ENCODE measurements at regions not wholly inside any gene's neighbourhood (a gene's known extent, or its start where the extent isn't known, plus 50 kb on each side); places are given as distances from the start of the nearest gene placed in this dataset.

DNA sequence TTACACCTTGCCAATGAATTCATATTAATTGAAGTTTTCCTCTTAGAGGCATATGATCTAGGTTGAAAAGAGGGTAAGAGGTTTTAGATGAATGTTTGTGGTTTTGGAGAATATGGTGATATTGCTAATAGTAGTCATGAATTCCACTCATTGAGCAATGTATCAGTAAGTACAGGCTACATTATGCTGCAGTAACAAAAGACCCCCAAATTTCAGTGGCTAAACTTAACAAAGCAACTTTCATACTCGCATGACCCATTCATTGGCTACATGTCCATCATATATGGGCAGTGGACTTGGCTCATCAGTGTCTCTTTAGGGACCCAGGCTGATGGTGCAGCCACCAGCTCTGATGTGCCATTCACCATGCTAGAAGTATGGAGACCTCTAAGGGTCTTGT, 196.6 kb upstream of the MYL2 start:
- Histone ChIP-seq H2BK5ac (ENCODE audit: low read depth, low read length) (no peak overlapping the region), H3K23me2 (ENCODE audit: low read depth, low read length) (no peaks in the 10 kb centered on the region), H3K14ac (ENCODE audit: insufficient read length) (no peak overlapping the region), H4K8ac (ENCODE audit: extremely low read depth, insufficient read depth, low read length) (no peak overlapping the region), H3K56ac (replicated peaks; ENCODE audit: insufficient read length, low read depth, low read length) (no peak overlapping the region), H4K20me1 (replicated peaks in 1 of 2; ENCODE audit: control insufficient read depth in 1 of 2, insufficient read depth in 2 of 2, low read length in 2 of 2) (no peaks in the 10 kb centered on the region), H3K4me1 (replicated peaks in 1 of 4; ENCODE audit: control insufficient read depth in 3 of 4, insufficient read depth in 4 of 4, low read length in 3 of 4) (peaks cover 0 to 6% (median 4%) of the 10 kb centered on the region in 4 experiments; a peak in 4 of 7 replicates), H4K91ac (replicated peaks; ENCODE audit: insufficient read length, low read length) (no peak overlapping the region), H3K23ac (ENCODE audit: insufficient read length) (no peak overlapping the region), H3K4me2 (ENCODE audit: insufficient read depth in 1 of 2, low read depth in 2 of 2, low read length in 2 of 2) (no peak overlapping the region), H2AK5ac (ENCODE audit: low read depth, low read length) (no peak overlapping the region), H3K4me3 (ENCODE audit: extremely low read depth in 1 of 4, insufficient read depth in 2 of 4, low read depth in 3 of 4, low read length in 4 of 4) (no peak overlapping the region), H3K79me1 (ENCODE audit: low read depth, low read length) (no peaks in the 10 kb centered on the region), H3K36me3 (ENCODE audit: control insufficient read depth in 2 of 4, insufficient read depth in 4 of 4, low read length in 3 of 4) (no peaks in the 10 kb centered on the region), H2BK20ac (ENCODE audit: low read length) (no peak overlapping the region), H3K27me3 (replicated peaks in 1 of 4; ENCODE audit: control insufficient read depth in 3 of 4, extremely low read depth in 1 of 4, insufficient read depth in 3 of 4, low read length in 3 of 4) (no peaks in the 10 kb centered on the region), H3K4ac (replicated peaks; ENCODE audit: insufficient read length, low read depth, low read length) (no peak overlapping the region), H3K18ac (ENCODE audit: extremely low read depth, low read length) (no peak overlapping the region), H3K9ac (replicated peaks in 1 of 4; ENCODE audit: extremely low read depth in 1 of 4, low read depth in 3 of 4, low read length in 3 of 4) (no peak overlapping the region), H2BK120ac (replicated peaks; ENCODE audit: low read depth, low read length) (no peak overlapping the region), H3K27ac (ENCODE audit: low read depth, low read length) (no peak overlapping the region), H2AFZ (ENCODE audit: low read length) (no peak overlapping the region), H4K5ac (ENCODE audit: insufficient read length, low read depth, low read length) (no peak overlapping the region), H3K79me2 (ENCODE audit: control insufficient read depth in 1 of 2, insufficient read depth in 2 of 2, low read length in 2 of 2) (no peaks in the 10 kb centered on the region), H3K9me3 (ENCODE audit: insufficient read depth in 2 of 2, low read depth in 1 of 2, low read length in 1 of 2) (peaks cover 4 to 6% of the 10 kb centered on the region in 2 experiments; a peak in 1 of 4 replicates), H2BK15ac (ENCODE audit: low read length) (no peak overlapping the region), H2BK12ac (ENCODE audit: low read depth, low read length) (no peak overlapping the region)
- ChIA-PET POLR2A (ENCODE audit: partially characterized antibody) (no interaction called here), CTCF (ENCODE audit: partially characterized antibody) (interaction anchor here (1.0 kb wide), 1 partner anchor 84 kb away, joined by 5 read pairs; no protein-coding TSS in a partner anchor)
- FAIRE-seq (no peak), DNase-seq (ENCODE audit: low read depth in 1 of 2, low spot score in 2 of 2) (no peak)
- WGBS, 2 experiments (ENCODE audit: extremely low coverage in 1 of 2, insufficient coverage in 1 of 2, insufficient read length in 1 of 2, insufficient replicate concordance in 2 of 2, low coverage in 1 of 2, low lambda C conversion rate in 2 of 2, missing lambda C conversion rate in 1 of 2) = 84% methylated on average over 1 of the region's 1 CpG; no CpG with 5 or more reads in 1 of the 2 experiments
- TF ChIP-seq SP2 (IDR thresholded peaks at IDR 0.05; ENCODE audit: low read length) (no peak), CHD1 (IDR thresholded peaks at IDR 0.05; ENCODE audit: low read depth, low read length) (no peak), EZH2 (IDR thresholded peaks at IDR 0.05; ENCODE audit: low read depth, low read length, severe bottlenecking) (no peak), EP300 (IDR thresholded peaks at IDR 0.05; ENCODE audit: borderline replicate concordance in 1 of 2, low read depth in 2 of 2, low read length in 2 of 2) (no peak), SAP30 (IDR thresholded peaks at IDR 0.05; ENCODE audit: insufficient read depth, insufficient replicate concordance, low read length) (no peak), NANOG (IDR thresholded peaks at IDR 0.05; ENCODE audit: insufficient read depth, low read depth, low read length, poor library complexity, severe bottlenecking) (no peak), MAFK (IDR thresholded peaks at IDR 0.05; ENCODE audit: low read depth, low read length) (no peak), TAF7 (optimal IDR thresholded peaks at IDR 0.05; ENCODE audit: borderline replicate concordance, low read depth, low read length) (no peak), BRCA1 (IDR thresholded peaks at IDR 0.05; ENCODE audit: low read depth, low read length) (no peak), CTBP2 (IDR thresholded peaks at IDR 0.05; ENCODE audit: borderline replicate concordance, insufficient read depth, insufficient read length, low read length) (no peak), ZNF274 (IDR thresholded peaks at IDR 0.05; ENCODE audit: borderline replicate concordance, extremely low read depth, low read length) (no peak), JUN (IDR thresholded peaks at IDR 0.05; ENCODE audit: low read depth, low read length) (no peak), SIN3A (conservative IDR thresholded peaks at IDR 0.05 in 1 of 2, IDR thresholded peaks at IDR 0.05 in 1 of 2; ENCODE audit: low read depth in 1 of 2, low read length in 2 of 2) (no peak)
